Muscle of leg (tissue), 3 donors: ENCODE measurements at regions not wholly inside any gene's neighbourhood (a gene's known extent, or its start where the extent isn't known, plus 50 kb on each side); places are given as distances from the start of the nearest gene placed in this dataset.
"Not testable (repeated sequence)": the region's sequence is repeated elsewhere in the genome, so short reads cannot be mapped to it uniquely, and the experiment has no call there.

Experiments
- DNase-seq: peaks from one replicate; pipeline ENCODE4 v3.0.0; 2013
- H3K27ac ChIP-seq: one replicate; pipeline ENCODE4 v1.5.1; 2013; ENCODE audit warnings: mild to moderate bottlenecking, low read length, control low read depth
- H3K27me3 ChIP-seq: one replicate; pipeline ENCODE4 v1.6.1; 2013; ENCODE audit warnings: low read length; ENCODE audit not compliant: control insufficient read depth, insufficient read depth
- H3K36me3 ChIP-seq: one replicate; pipeline ENCODE4 v1.6.1; 2013; ENCODE audit warnings: low read length; ENCODE audit not compliant: control insufficient read depth, insufficient read depth
- H3K4me1 ChIP-seq: one replicate; pipeline ENCODE4 v1.6.1; 2013; ENCODE audit warnings: low read length; ENCODE audit not compliant: control insufficient read depth, insufficient read depth
- H3K4me3 ChIP-seq: one replicate; pipeline ENCODE4 v1.5.1; 2013; ENCODE audit warnings: low read length, control low read depth
- H3K9me3 ChIP-seq: replicated peaks from 2 replicates; pipeline ENCODE4 v1.6.1; 2013; ENCODE audit warnings: low read depth, low read length; ENCODE audit not compliant: control insufficient read depth
- WGBS: methylation state at CpG from one replicate; pipeline ENCODE4 v1.1.5; 2013; ENCODE audit warnings: missing lambda C conversion rate; ENCODE audit not compliant: insufficient coverage; 5-methylcytosine and 5-hydroxymethylcytosine counted together

DNA sequence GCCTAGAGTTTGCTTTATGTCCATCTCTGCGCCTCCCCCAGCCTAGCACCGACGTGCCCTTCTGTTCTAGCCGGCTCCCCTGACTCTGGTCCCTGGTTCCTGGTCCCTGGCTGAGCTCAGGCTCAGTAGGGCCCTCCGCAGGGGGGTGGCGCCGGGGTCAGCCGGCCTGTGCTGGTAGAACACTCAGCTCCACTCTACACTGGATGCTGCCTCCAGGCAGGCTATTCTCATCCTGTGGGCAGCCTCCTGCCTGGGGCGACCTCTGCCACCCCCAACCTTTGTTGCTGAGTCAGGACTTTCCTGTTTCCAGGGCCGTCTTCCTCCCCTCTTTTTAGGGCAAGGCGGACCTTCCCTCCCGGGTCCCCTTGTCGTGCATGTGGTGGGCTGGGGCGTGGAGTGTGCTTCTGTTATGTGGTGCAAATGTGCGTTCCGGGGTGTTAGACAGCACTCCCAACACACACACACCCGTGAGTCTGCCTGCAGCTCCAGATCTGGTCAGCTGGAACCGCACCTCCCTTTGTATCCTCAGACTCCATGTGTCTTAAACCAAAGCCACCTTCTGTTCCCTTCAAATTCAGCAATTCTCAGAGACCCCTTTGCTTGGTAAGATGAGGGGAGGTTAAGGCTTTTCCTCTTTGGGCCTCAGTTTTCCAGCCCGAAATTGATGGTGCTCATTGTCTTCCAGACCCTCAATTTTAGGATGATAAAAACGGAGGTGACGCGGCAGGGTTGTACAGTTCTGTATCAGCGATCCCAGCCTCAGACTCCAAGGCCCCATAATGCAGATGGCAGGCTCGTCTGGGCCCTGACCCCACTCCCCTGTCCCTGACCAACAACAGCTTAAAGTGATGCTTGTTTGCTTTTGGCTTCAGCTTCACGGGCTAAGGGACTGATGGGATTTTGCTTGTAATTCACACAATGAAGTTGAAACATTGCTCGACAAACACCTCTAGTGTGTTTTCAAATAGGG is 1327.9 kb downstream of the BRD1 start:
- 72% methylated on average over 15 of the region's 26 CpGs for WGBS
- Histone ChIP-seq H3K27me3 (peaks cover 5% of the 10 kb centered on the region), H3K27ac (no peak overlapping the region)

DNA sequence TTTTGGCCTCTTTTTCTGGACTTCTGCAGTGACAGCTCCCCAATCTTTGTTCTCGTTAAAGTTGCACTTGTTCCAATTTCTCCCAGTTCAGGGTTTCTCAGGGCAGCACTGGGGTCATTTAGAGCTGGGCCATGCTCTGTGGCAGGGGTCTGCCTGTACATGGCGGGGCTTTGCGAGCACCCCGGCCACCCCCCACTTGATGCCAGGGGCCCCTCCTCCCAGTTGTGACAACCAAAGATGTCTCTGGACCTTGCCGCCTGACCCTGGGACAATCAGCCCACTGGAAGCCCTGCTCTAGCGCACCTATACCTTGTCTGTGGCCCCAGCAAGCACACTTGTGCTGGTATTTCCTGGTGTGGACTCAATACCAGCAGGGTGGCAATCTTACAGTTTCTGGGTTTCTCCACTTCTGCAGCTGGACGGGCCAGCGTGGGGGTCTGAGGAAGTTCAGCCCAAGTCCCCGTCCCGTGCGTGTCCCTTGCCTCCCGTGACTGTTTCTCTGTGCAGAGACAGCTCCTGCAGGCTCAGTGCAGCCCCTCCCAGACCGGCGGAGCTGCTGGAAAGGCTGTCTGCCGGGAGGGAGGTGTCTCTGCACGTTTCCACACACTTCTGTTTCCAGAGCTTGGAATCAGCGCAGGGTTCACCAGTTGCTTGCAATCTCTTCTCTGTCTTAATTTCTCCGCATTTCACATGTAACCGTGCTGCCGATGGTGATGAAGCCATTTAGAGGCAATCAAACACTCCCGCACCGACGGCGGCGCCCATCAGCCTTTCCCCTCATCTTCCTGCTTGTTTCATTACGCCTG is 1328.9 kb downstream of the BRD1 start:
- Histone ChIP-seq H3K4me3 (no peak overlapping the region), H3K4me1 (no peaks in the 10 kb centered on the region), H3K27ac (no peak overlapping the region), H3K36me3 (no peaks in the 10 kb centered on the region), H3K27me3 (peaks cover 5% of the 10 kb centered on the region), H3K9me3 (no peaks in the 10 kb centered on the region)
- WGBS: 22% methylated on average over 16 of the region's 26 CpGs
- DNase-seq: peak; percentile 14

More for the DNA sequence above, 1327.9 kb downstream of the BRD1 start:
- Histone ChIP-seq H3K36me3 (no peaks in the 10 kb centered on the region), H3K4me3 (no peak overlapping the region), H3K9me3 (no peaks in the 10 kb centered on the region), H3K4me1 (no peaks in the 10 kb centered on the region)
- no peak for DNase-seq

DNA sequence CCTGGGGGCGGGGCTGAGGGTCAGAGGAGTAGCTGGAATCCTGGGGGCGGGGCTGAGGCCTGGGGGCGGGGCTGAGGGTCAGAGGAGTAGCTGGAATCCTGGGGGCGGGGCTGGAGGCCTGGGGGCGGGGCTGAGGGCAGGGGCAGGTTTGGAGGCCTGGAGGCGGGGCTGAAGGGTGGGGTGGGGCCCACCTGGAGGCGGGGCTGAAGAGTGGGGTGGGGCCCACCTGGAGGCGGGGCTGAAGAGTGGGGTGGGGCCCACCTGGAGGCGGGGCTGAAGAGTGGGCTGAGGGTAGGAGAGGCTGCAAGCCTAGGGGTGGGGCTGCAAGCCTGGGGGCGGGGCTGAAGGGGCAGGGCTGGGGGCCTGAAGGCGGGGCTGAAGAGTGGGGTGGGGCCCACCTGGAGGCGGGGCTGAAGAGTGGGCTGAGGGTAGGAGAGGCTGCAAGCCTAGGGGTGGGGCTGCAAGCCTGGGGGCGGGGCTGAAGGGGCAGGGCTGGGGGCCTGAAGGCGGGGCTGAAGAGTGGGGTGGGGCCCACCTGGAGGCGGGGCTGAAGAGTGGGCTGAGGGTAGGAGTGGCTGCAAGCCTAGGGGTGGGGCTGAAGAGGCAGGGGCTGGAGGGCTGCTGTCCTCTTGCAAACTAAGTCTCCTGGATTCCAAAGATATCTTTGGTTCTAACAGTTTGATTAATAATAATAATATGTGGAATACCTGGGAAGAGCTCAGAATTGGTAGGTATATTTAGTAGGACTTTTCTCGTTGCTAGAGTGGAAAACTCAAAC is 1329.7 kb downstream of the BRD1 start:
- not testable (repeated sequence) for H3K36me3 ChIP-seq, H3K9me3 ChIP-seq, H3K4me1 ChIP-seq, H3K27ac ChIP-seq, DNase-seq, H3K4me3 ChIP-seq, H3K27me3 ChIP-seq
- WGBS: no CpG with 5 or more reads among the region's 16 CpGs

DNA sequence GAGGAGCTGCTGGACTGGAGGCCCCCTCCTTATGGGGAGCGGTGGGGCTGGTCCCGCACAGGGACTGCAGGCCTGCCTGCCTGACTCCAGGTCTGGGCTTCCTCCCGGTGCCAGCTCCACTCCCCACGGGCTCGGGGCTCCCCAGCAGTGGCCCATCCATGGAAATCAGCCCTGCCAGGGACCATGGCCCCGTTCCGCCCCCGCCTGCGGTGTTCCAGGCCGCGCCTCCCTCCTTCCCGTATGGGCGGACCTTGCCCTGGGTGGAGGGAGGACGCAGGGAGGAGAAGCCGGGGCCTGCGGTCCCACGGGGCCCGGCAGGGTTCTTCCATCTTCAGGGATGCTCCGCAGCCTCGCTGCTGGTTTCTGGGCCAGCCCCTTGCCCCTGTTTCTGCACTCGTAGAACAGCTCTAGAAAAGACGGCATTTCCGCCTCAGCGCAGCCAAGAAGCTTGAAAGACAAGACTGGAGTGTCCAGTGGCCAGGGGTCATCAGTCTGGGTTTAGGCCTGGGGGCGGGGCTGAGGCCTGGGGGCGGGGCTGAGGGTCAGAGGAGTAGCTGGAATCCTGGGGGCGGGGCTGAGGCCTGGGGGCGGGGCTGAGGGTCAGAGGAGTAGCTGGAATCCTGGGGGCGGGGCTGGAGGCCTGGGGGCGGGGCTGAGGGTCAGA is 1330.6 kb downstream of the BRD1 start:
- H3K9me3 ChIP-seq: no peaks in the 10 kb centered on the region
- DNase-seq: no peak
- peaks cover 13% of the 10 kb centered on the region for H3K27me3 ChIP-seq
- H3K4me3 ChIP-seq: no peak overlapping the region
- H3K27ac ChIP-seq: no peak overlapping the region
- no peaks in the 10 kb centered on the region for H3K36me3 ChIP-seq
- 81% methylated on average over 17 of the region's 30 CpGs for WGBS
- H3K4me1 ChIP-seq: peaks cover 2% of the 10 kb centered on the region

DNA sequence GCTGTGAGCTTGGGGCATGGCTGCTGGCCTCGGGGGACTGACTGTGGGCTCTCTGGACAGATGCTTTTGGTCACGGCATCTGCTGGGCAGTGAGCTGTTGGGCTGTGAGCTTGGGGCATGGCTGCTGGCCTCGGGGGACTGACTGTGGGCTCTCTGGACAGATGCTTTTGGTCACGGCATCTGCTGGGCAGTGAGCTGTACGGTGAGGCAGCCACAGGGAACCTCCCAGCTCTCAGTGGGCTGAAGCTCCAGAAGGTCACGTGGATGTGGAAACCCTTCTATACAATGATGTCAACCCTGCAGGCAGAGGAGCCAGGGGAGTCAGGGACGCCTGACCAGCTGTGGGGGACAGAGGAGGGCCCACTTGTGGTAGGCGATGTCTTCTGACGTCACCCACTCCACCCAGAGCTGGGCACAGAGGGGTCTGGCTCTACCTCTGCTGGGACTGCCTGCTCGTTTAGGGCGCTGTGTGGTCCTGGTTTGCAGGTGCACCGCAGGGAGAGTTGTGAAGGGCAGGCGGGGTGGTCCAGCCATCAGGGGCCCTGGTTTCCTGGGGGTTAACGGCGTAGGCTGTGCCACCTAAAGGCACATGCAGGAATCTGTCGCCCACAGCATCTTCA is 1331.3 kb downstream of the BRD1 start:
- Histone ChIP-seq H3K9me3 (no peaks in the 10 kb centered on the region), H3K4me3 (no peak overlapping the region), H3K27me3 (peaks cover 18% of the 10 kb centered on the region), H3K4me1 (peaks cover 4% of the 10 kb centered on the region), H3K27ac (no peak overlapping the region), H3K36me3 (no peaks in the 10 kb centered on the region)
- DNase-seq: no peak
- WGBS: 82% methylated on average over 10 of the region's 16 CpGs

DNA sequence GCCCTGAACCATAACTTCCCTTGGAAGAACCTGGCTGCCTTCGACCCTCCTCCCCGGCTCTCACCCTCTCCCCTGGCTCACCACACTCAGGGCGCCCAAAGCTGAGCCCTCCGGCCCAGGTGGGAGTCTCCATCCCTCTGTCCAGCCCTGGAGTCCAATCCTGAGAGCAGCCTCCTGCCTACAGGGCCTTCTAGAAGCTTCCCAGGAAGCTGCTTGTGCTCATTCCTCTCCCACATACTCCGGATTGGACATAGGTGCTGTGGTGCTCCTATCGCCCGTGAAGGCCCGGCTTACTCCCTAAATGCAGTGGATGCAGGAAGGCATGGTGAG is 1332.0 kb downstream of the BRD1 start:
- WGBS: 95% methylated on average over 7 of the region's 8 CpGs
- no peak for DNase-seq
- H3K27me3 ChIP-seq: peaks cover 24% of the 10 kb centered on the region

DNA sequence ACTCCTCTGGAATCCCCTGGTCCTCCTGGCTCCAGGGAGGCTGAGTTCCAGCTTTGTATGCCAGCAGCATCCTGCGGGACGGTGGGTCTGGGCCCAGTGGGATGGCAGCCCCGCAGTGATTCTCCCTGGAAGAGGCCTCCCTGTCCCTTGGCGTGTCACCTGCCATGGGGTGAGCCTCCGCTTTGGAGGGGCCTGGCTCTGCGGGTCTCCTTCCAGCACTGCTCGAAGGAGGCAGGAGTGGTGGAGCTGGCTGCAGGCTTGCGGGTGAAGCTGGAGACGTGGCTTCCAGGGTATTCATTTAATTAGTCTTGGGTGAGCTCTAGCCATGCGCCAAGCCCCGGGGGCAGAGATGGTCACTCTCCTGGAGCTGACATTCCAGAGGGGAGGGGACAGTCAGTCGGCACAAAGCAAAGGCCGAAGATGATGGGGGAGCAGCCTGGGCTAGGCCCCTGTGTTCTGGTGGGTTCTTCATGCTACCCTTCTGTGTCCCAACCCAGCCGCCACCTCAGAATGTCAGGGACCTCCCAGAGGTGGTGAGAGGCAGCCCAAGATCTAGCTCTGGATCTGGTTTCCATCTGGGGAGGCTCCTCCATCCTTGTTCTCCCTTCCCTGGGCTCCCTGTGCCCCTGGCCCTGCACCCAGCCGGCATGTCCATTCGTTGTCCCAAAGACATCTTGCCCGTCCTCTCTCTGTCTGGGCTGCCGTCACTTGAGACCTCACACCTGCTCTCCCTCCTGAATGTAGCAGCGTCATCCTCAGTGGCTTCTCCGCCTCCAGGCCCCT is 1332.5 kb downstream of the BRD1 start:
- 77% methylated on average over 19 of the region's 20 CpGs for WGBS
- peaks cover 13% of the 10 kb centered on the region for H3K4me1 ChIP-seq
- no peaks in the 10 kb centered on the region for H3K36me3 ChIP-seq
- no peak overlapping the region for H3K27ac ChIP-seq
- peaks cover 30% of the 10 kb centered on the region for H3K27me3 ChIP-seq
- DNase-seq: no peak
- H3K4me3 ChIP-seq: no peak overlapping the region
- H3K9me3 ChIP-seq: no peaks in the 10 kb centered on the region

More for the DNA sequence above, 1332.0 kb downstream of the BRD1 start:
- Histone ChIP-seq H3K36me3 (no peaks in the 10 kb centered on the region), H3K9me3 (no peaks in the 10 kb centered on the region), H3K4me1 (peaks cover 8% of the 10 kb centered on the region), H3K4me3 (no peak overlapping the region), H3K27ac (no peak overlapping the region)

DNA sequence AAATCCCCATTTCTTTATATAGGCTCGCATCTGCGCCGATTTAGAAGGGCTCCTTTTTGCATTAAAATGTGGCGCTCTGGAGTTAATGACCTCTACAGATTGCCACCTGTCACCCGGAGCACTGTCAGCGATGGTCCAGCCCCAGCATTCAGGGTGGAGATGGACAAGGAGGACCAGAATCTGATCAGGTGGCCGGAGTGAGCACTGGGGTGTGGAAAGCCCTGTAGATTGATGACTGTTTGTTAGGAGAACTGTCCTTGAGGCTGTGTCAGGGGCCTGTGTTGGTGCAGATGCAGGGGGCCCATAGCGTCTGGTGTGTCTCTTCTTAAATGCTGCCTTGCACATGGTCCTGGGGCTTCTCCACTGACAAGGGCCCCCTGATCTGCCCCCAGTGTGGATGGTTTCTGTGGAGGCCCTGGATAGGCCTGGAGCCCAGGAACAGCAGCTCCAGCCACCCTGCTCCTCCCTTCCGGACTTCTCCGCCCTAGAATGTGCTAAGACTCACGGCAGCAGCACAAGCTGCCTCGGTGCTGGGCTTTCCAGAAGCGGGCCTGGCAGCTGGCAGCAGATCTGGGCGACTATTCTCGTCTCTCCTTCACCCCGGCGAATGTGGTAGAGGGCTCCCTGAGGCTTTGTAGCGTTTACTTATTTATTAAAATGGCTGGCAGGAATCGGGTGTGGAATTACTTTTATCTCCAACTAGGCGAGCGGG is 1333.3 kb downstream of the BRD1 start:
- H3K27ac ChIP-seq: no peak overlapping the region
- H3K9me3 ChIP-seq: no peaks in the 10 kb centered on the region
- 53% methylated on average over 11 of the region's 21 CpGs for WGBS
- no peaks in the 10 kb centered on the region for H3K36me3 ChIP-seq
- H3K4me3 ChIP-seq: no peak overlapping the region
- H3K27me3 ChIP-seq: peaks cover 32% of the 10 kb centered on the region
- H3K4me1 ChIP-seq: peaks cover 13% of the 10 kb centered on the region
- no peak for DNase-seq
